NCI-H2107 treated with DMSO at 0.1 percent for 48 hours (cell line): ENCODE measurements at regions not wholly inside any gene's neighbourhood (a gene's known extent, or its start where the extent isn't known, plus 50 kb on each side); places are given as distances from the start of the nearest gene placed in this dataset.
"Not testable (repeated sequence)": the region's sequence is repeated elsewhere in the genome, so short reads cannot be mapped to it uniquely, and the experiment has no call there.

Experiments used
- DNase-seq: peaks from one replicate; lab custom pipeline; 2025; ENCODE audit not compliant: unreplicated experiment; lab: John Stamatoyannopoulos, UW

- no peak for DNase-seq
These were observed 746.9 kb upstream of the PCDH9 start for GRCh38 chr13:67977066-67977465.

GRCh38 chr13:67971291-67971690, 741.2 kb upstream of the PCDH9 start:
- no peak for DNase-seq

- DNase-seq, result no peak
These were observed 736.9 kb upstream of the PCDH9 start for GRCh38 chr13:67967031-67967430.

- DNase-seq, result no peak
These were observed 735.9 kb upstream of the PCDH9 start for GRCh38 chr13:67966065-67966464.

GRCh38 chr13:67964986-67965385, 734.9 kb upstream of the PCDH9 start:
- no peak for DNase-seq

GRCh38 chr13:67964091-67964490, 734.0 kb upstream of the PCDH9 start:
- no peak for DNase-seq

GRCh38 chr13:67961331-67961730, 731.2 kb upstream of the PCDH9 start:
- DNase-seq, result no peak

- no peak for DNase-seq
These were observed 721.3 kb upstream of the PCDH9 start for GRCh38 chr13:67951431-67951830.

GRCh38 chr13:67950603-67951002, 720.5 kb upstream of the PCDH9 start:
- DNase-seq, result no peak

GRCh38 chr13:67946131-67946530, 716.0 kb upstream of the PCDH9 start:
- DNase-seq, result no peak

GRCh38 chr13:67943116-67943515, 713.0 kb upstream of the PCDH9 start:
- DNase-seq, result no peak

GRCh38 chr13:67935626-67936025, 705.5 kb upstream of the PCDH9 start:
- no peak for DNase-seq

GRCh38 chr13:67934617-67935330, 704.6 kb upstream of the PCDH9 start:
- no peak for DNase-seq

GRCh38 chr13:67932991-67933390, 702.9 kb upstream of the PCDH9 start:
- no peak for DNase-seq

GRCh38 chr13:67917291-67917987, 687.3 kb upstream of the PCDH9 start:
- no peak for DNase-seq

GRCh38 chr13:67916650-67917049, 686.5 kb upstream of the PCDH9 start:
- DNase-seq, result no peak

- no peak for DNase-seq
These were observed 684.4 kb upstream of the PCDH9 start for GRCh38 chr13:67914535-67914934.

GRCh38 chr13:67902960-67903359, 672.8 kb upstream of the PCDH9 start:
- not testable (repeated sequence) for DNase-seq

- DNase-seq, result no peak
These were observed 650.8 kb upstream of the PCDH9 start for GRCh38 chr13:67880916-67881315.

GRCh38 chr13:67878376-67878775, 648.2 kb upstream of the PCDH9 start:
- no peak for DNase-seq

- no peak for DNase-seq
These were observed 646.9 kb upstream of the PCDH9 start for GRCh38 chr13:67877031-67877430.

GRCh38 chr13:67867206-67867605, 637.1 kb upstream of the PCDH9 start:
- no peak for DNase-seq

- DNase-seq, result no peak
These were observed 630.2 kb upstream of the PCDH9 start for GRCh38 chr13:67860315-67860714.
